Central memory CD8-positive, alpha-beta T cell (primary cell): ENCODE measurements at regions not wholly inside any gene's neighbourhood (a gene's known extent, or its start where the extent isn't known, plus 50 kb on each side); places are given as distances from the start of the nearest gene placed in this dataset.
"Not testable (repeated sequence)": the region's sequence is repeated elsewhere in the genome, so short reads cannot be mapped to it uniquely, and the experiment has no call there.

Source experiments
- ATAC-seq: fragments of 150-1000 bp; cut with Tn5 transposase; replicated peaks from 2 replicates; pipeline ENCODE4 v1.10.0; 2022; ENCODE audit warnings: mild to moderate bottlenecking, moderate FRiP score, moderate number of reproducible peaks; ENCODE audit not compliant: poor library complexity, severe bottlenecking; ENCODE audit errors: extremely low read depth
- DNase-seq, 2 donors: peaks; one replicate each; pipeline ENCODE4 v3.0.0; 2021; ENCODE audit warnings: low spot score in 2 of 2
- H3K27ac Mint-ChIP-seq: one replicate; pipeline ENCODE4 v1.8.0; 2022; ENCODE audit warnings: low read depth, mild to moderate bottlenecking, moderate library complexity, mixed read lengths
- H3K27me3 Mint-ChIP-seq: one replicate; pipeline ENCODE4 v1.8.0; 2022; ENCODE audit warnings: mixed read lengths
- H3K36me3 Mint-ChIP-seq: one replicate; pipeline ENCODE4 v1.8.0; 2022; ENCODE audit warnings: mild to moderate bottlenecking, moderate library complexity, mixed read lengths; ENCODE audit not compliant: insufficient read depth
- H3K4me1 Mint-ChIP-seq: one replicate; pipeline ENCODE4 v1.8.0; 2022; ENCODE audit warnings: mixed read lengths
- H3K4me3 Mint-ChIP-seq: one replicate; pipeline ENCODE4 v1.8.0; 2022; ENCODE audit warnings: mild to moderate bottlenecking, moderate library complexity, mixed read lengths
- H3K9me3 Mint-ChIP-seq: one replicate; pipeline ENCODE4 v1.8.0; 2022; ENCODE audit warnings: mixed read lengths

DNA sequence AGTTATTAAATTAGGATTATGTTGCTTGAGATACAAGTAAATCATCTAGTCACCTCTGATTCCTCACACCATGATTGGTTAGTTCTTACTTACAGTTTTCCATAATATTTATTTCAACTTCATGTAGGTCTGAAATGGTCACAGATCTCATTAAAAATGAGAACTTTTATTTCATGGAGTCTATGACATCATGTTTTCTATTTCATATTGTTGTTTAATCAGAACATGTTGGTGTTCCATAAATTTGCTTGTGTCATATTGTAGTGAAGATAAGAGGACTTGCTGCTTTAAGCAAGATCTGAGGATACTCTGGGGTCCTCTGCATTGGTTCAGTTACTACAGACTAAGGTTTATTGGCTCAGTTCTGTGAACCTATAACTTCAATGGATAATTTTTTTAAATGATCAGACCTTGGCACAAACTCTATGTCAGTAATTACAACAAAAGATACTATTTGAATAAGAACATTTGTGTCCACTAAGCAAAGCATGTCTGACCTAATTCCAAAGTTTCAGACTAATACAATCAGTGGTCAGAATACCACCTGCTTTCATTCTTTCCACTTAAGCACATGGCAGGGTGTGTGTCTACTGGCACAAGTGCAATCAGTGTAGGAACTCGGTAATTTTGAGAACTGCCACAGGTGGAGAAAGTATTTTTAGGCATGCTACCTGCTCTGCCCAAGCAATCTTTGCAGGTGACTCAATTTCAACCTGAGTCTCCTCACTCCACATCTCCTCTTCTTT lies 68.5 kb downstream of the CCDC71L start:
- H3K27ac Mint-ChIP-seq: no peak overlapping the region
- no peak for ATAC-seq
- DNase-seq: no peak
- no peaks in the 10 kb centered on the region for H3K4me1 Mint-ChIP-seq
- H3K4me3 Mint-ChIP-seq: no peak overlapping the region
- H3K9me3 Mint-ChIP-seq: no peaks in the 10 kb centered on the region
- H3K36me3 Mint-ChIP-seq: no peaks in the 10 kb centered on the region
- peaks cover 53% of the 10 kb centered on the region for H3K27me3 Mint-ChIP-seq

GRCh38 chr7:106591146-106591545 lies 69.8 kb downstream of the CCDC71L start:
- no peak overlapping the region for H3K27ac Mint-ChIP-seq
- DNase-seq: no peak
- no peaks in the 10 kb centered on the region for H3K9me3 Mint-ChIP-seq
- H3K4me1 Mint-ChIP-seq: no peaks in the 10 kb centered on the region
- H3K36me3 Mint-ChIP-seq: no peaks in the 10 kb centered on the region
- H3K27me3 Mint-ChIP-seq: peaks cover 64% of the 10 kb centered on the region
- H3K4me3 Mint-ChIP-seq: no peak overlapping the region
- ATAC-seq: no peak

DNA sequence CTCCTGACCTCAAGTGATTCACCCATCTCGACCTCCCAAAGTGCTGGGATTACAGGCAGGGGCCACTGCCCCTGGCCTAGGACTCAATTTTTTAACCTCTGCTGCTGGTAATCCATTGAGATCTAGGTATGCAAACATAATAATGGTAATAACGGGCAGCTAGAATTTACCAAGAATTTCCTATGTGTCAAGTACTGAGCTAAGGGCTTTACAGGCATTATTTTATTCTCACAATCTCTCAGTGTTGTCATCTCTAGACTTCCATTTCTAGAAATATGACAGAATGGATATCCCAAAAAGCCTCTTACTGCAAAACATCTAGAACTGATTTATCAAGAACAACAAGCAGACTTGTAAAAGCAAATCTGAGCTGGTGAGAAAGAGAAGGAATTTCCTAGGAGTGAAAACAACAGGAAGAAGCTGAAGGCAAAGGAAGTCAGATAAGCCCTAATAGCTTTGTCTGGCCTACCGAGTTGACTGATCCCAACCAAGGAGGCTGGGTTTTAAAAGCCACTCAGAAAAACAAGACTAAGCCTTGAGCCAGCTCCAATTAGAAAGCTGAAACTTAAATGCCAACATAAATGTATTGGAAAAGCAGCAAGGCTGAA lies 70.6 kb downstream of the CCDC71L start:
- Mint-ChIP-seq H3K9me3 (no peaks in the 10 kb centered on the region), H3K4me1 (no peaks in the 10 kb centered on the region), H3K4me3 (no peak overlapping the region), H3K27ac (no peak overlapping the region), H3K27me3 (peaks cover 65% of the 10 kb centered on the region), H3K36me3 (no peaks in the 10 kb centered on the region)
- ATAC-seq: no peak
- no peak for DNase-seq

GRCh38 chr7:106589198-106589879 lies 71.6 kb downstream of the CCDC71L start:
- no peak for ATAC-seq
- Mint-ChIP-seq H3K27me3 (peaks cover 71% of the 10 kb centered on the region), H3K4me1 (no peaks in the 10 kb centered on the region), H3K36me3 (no peaks in the 10 kb centered on the region), H3K4me3 (no peak overlapping the region), H3K27ac (no peak overlapping the region), H3K9me3 (no peaks in the 10 kb centered on the region)
- no peak for DNase-seq

DNA sequence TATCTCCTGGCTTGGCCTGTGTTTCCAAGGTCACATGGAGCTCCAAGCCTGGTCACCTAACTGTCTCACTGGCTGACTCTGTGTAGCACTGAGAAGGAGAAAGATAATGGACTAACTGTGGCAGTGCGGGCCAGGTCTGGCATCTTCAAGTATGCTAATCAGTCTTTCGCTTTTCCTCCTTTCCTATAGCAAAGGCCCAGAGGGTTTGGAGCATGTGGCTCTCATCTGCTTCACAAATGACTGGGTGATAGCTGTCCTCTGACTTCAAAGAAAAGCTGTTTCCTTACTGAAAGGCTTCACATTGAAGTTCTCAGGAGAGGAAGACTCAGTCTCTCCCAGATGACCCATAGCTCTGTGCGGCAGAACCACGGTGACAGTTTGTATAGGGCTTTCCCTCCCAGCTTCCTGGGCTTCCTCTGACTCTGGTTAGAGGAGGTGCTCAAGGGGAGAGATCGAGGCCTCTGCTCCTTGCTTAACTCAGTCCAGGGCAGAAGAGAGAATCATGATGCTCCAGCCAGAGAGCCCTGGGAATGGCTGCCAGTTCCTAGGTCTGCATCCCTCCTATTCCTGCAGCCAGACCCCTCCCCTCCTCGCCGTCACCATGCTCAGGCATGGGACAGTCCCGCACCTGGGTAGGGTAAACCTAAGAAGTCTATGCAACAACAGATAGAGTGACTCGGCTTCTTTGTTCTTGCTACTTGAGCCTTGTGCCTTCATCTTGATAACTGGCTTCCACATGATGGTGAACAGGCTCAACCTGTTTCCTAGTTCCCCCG lies 72.3 kb downstream of the CCDC71L start:
- Mint-ChIP-seq H3K36me3 (no peaks in the 10 kb centered on the region), H3K4me1 (no peaks in the 10 kb centered on the region), H3K9me3 (peaks cover 3% of the 10 kb centered on the region)

DNA sequence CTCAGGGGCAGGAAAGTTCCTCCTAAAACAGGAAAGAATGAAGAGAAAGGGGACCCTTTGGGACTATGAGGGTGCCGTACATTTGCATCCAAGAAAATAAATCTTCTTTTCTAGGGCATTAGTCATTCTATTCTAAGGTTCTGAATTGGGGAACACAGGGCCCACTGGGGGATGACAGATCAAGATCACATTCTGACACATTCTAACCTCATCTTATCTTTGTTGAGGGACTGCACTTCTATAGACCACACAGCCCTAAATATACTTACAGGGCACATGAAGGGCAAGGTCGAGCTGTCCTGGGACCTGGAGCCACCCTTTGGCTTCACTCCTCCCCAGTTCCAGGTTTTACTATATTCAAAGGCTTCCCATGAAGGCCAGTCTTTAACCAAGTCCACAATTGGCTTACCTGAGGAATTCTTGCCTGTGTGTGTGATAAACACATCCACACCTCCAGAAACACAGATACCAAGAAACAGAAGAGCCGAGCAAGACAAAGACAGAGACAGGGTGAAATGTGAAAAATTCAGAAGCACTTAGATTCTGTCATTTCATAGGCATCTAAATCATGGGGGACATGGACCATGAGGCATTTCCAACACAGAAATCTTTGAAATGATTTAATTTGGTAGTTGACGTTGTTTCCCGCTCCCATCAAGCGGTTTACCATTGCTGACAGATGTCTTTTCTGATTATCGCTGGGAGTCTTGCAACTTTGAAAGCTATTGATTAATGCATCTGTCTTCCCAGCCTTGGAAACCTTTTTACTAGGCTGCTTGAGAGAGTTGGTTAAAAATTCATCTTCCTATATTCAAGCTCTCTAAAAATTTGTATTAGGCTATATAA lies 75.8 kb downstream of the CCDC71L start:
- DNase-seq (no peak), ATAC-seq (no peak)
- H3K4me3 Mint-ChIP-seq: no peak overlapping the region
- no peaks in the 10 kb centered on the region for H3K36me3 Mint-ChIP-seq
- peaks cover 78% of the 10 kb centered on the region for H3K27me3 Mint-ChIP-seq
- peaks cover 5% of the 10 kb centered on the region for H3K9me3 Mint-ChIP-seq
- no peak overlapping the region for H3K27ac Mint-ChIP-seq
- H3K4me1 Mint-ChIP-seq: no peaks in the 10 kb centered on the region

More for the DNA sequence above, 72.3 kb downstream of the CCDC71L start:
- Mint-ChIP-seq H3K27ac (no peak overlapping the region), H3K27me3 (peaks cover 77% of the 10 kb centered on the region), H3K4me3 (no peak overlapping the region)
- no peak for ATAC-seq
- DNase-seq: no peak

GRCh38 chr7:106583706-106584690 lies 77.0 kb downstream of the CCDC71L start:
- no peaks in the 10 kb centered on the region for H3K36me3 Mint-ChIP-seq
- ATAC-seq (no peak), DNase-seq (no peak)
- H3K9me3 Mint-ChIP-seq: peaks cover 5% of the 10 kb centered on the region
- no peak overlapping the region for H3K4me3 Mint-ChIP-seq
- H3K27me3 Mint-ChIP-seq: peaks cover 72% of the 10 kb centered on the region
- H3K27ac Mint-ChIP-seq: no peak overlapping the region
- no peaks in the 10 kb centered on the region for H3K4me1 Mint-ChIP-seq

DNA sequence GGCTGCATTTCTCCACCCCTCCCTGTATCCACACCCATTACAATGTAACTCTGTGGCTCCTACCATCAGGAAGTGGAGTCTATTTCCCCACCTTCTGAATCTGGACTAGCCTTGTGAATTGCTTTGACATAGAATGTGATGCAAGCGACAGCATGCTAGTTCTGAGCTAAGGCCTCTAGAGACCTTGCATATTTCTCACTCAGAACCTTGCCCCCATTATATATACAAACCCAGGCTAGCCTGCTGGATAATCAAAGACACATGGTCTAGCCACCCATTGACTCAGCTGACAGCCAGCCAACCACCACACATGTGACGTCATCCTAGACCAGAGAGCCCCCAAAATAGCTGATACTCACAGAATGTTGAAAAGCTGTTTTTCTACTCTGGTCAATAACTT lies 77.9 kb downstream of the CCDC71L start:
- Mint-ChIP-seq H3K9me3 (peaks cover 5% of the 10 kb centered on the region), H3K27me3 (peaks cover 64% of the 10 kb centered on the region), H3K27ac (no peak overlapping the region), H3K4me1 (no peaks in the 10 kb centered on the region), H3K36me3 (no peaks in the 10 kb centered on the region), H3K4me3 (no peak overlapping the region)
- no peak for ATAC-seq
- DNase-seq: no peak

GRCh38 chr7:106582365-106582764 lies 78.6 kb downstream of the CCDC71L start:
- DNase-seq (no peak), ATAC-seq (no peak)
- H3K9me3 Mint-ChIP-seq: peaks cover 5% of the 10 kb centered on the region
- H3K4me3 Mint-ChIP-seq: no peak overlapping the region
- peaks cover 57% of the 10 kb centered on the region for H3K27me3 Mint-ChIP-seq
- no peaks in the 10 kb centered on the region for H3K36me3 Mint-ChIP-seq
- H3K4me1 Mint-ChIP-seq: no peaks in the 10 kb centered on the region
- no peak overlapping the region for H3K27ac Mint-ChIP-seq

DNA sequence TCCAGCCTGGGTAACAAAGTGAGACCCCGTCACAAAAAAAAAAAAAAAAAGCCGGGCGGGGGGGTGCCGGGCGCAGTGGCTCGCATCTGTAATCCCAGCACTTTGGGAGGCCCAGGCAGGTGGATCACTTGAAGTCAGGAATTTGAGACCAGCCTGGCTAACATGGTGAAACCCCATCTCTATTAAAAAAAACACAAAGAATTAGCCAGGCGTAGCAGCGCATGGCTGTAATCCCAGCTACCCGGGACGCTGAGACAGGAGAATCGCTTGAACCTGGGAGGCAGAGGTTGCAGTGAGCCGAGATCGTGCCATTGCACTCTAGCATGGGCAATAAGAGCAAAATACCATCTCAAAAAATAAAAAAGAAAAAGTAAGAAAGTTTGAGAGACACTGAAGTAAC lies 81.9 kb downstream of the CCDC71L start:
- not testable (repeated sequence) for H3K4me3 Mint-ChIP-seq, H3K27ac Mint-ChIP-seq, H3K4me1 Mint-ChIP-seq, H3K36me3 Mint-ChIP-seq, ATAC-seq, DNase-seq, H3K9me3 Mint-ChIP-seq
- H3K27me3 Mint-ChIP-seq: peaks cover 29% of the 10 kb centered on the region

GRCh38 chr7:106575138-106575823 lies 85.7 kb downstream of the CCDC71L start:
- Mint-ChIP-seq H3K4me1 (no peaks in the 10 kb centered on the region), H3K27me3 (peaks cover 25% of the 10 kb centered on the region), H3K9me3 (no peaks in the 10 kb centered on the region), H3K4me3 (no peak overlapping the region), H3K27ac (no peak overlapping the region), H3K36me3 (no peaks in the 10 kb centered on the region)
- ATAC-seq (no peak), DNase-seq (no peak)
